HCT116 (cell line): ENCODE measurements at regions not wholly inside any gene's neighbourhood (a gene's known extent, or its start where the extent isn't known, plus 50 kb on each side); places are given as distances from the start of the nearest gene placed in this dataset.

ENCODE experiments used
- ATAC-seq: fragments of 200-7000 bp; cut with Tn5 transposase; 2 replicates; pipeline ENCODE4 v1.9.1; 2020; ENCODE audit warnings: mild to moderate bottlenecking, moderate library complexity
- BruUV-seq: library from RNA; stranded (reverse); fragments of 400-500 nt; replicated peaks from 2 replicates; lab custom pipeline; 2021; lab: Mats Ljungman, UMichigan
- CTCF ChIA-PET: fragments of 300-600 bp; sonication (Branson Sonifier 250); formaldehyde crosslinking; loops from one replicate; lab custom pipeline; 2021; ENCODE audit warnings: antibody characterized with exemption; lab: Charles Lee
- POLR2A ChIA-PET: fragments of 300-600, 350-600 bp; sonication (Branson Sonifier 250); formaldehyde crosslinking; loops from one replicate; lab custom pipeline; 2021; ENCODE audit warnings: antibody characterized with exemption; lab: Charles Lee
- RAD21 ChIA-PET, 2 experiments: fragments of 300-600 bp; sonication (Branson Sonifier 250); formaldehyde crosslinking; loops; one replicate each; lab custom pipeline; 2023; ENCODE audit warnings: low total read pairs in 2 of 2; ENCODE audit not compliant: uncharacterized antibody in 2 of 2, unreplicated experiment in 2 of 2, low non-redundant PET in 1 of 2; lab: Charles Lee
- DNase-seq: peaks from one replicate; pipeline ENCODE4 v3.0.0-alpha.2; 2010; ENCODE audit warnings: low read depth, low spot score
- H2AFZ ChIP-seq: fragments of 200-600 bp; shearing (Covaris generic), sonication (generic); 2 replicates; pipeline ENCODE4 v1.6.1; 2017; ENCODE audit warnings: low read depth, mixed run types, mixed read lengths, antibody characterized with exemption, low read length; ENCODE audit not compliant: poor library complexity, severe bottlenecking
- H3K27ac ChIP-seq: 2 replicates; pipeline ENCODE4 v1.5.1; 2012; ENCODE audit warnings: low read depth, low read length
- H3K27me3 ChIP-seq: fragments of 200-600 bp; sonication (generic); 2 replicates; pipeline ENCODE4 v1.6.1; 2016; ENCODE audit warnings: mixed run types, low read length, mixed read lengths; ENCODE audit not compliant: insufficient read depth
- H3K36me3 ChIP-seq, 2 experiments: fragments of 200-500 bp in 1 of 2; fragments of 200-600 bp in 1 of 2; sonication (Bioruptor generic) in 1 of 2; sonication (generic) in 1 of 2; 2 replicates each; pipeline versions ENCODE4 v1.5.1 to v1.6.1; 2014 to 2016; ENCODE audit warnings: low read length in 2 of 2, inconsistent platforms in 1 of 2, mixed read lengths in 1 of 2, mixed run types in 1 of 2; ENCODE audit not compliant: insufficient read depth in 2 of 2, control insufficient read depth in 1 of 2
- H3K4me1 ChIP-seq, 2 experiments: fragments of 200-600 bp in 1 of 2; sonication (generic) in 1 of 2; 2 replicates each; pipeline versions ENCODE4 v1.5.1 to v1.6.1; 2012 to 2017; ENCODE audit warnings: low read length in 2 of 2, inconsistent platforms in 1 of 2, mild to moderate bottlenecking in 1 of 2, mixed read lengths in 1 of 2, mixed run types in 1 of 2, moderate library complexity in 1 of 2; ENCODE audit not compliant: insufficient read depth in 2 of 2, control insufficient read depth in 1 of 2
- H3K4me2 ChIP-seq: fragments of 200-600 bp; sonication (generic); 2 replicates; pipeline ENCODE4 v1.6.1; 2017; ENCODE audit warnings: mixed run types, low read length, mixed read lengths
- H3K4me3 ChIP-seq, 2 experiments: fragments of 200-600 bp in 1 of 2; sonication (generic) in 1 of 2; replicated peaks in 1 of 2; 2 replicates each; pipeline ENCODE4 v1.5.1; 2011 to 2016; ENCODE audit warnings: low read length in 2 of 2, control low read depth in 1 of 2, low read depth in 1 of 2, mild to moderate bottlenecking in 1 of 2, mixed read lengths in 1 of 2, mixed run types in 1 of 2
- H3K79me2 ChIP-seq: fragments of 200-600 bp; sonication (generic); 2 replicates; pipeline ENCODE4 v1.6.1; 2017; ENCODE audit warnings: mild to moderate bottlenecking, mixed run types, low read length, moderate library complexity, mixed read lengths; ENCODE audit not compliant: insufficient read depth
- H3K9ac ChIP-seq: fragments of 200-600 bp; sonication (generic); 2 replicates; pipeline ENCODE4 v1.6.1; 2016; ENCODE audit warnings: low read length, mixed read lengths
- H3K9me2 ChIP-seq: fragments of 200-600 bp; sonication (generic), shearing (Covaris generic); 2 replicates; pipeline ENCODE4 v1.6.1; 2017; ENCODE audit warnings: mixed run types, mild to moderate bottlenecking, moderate library complexity; ENCODE audit not compliant: insufficient read depth
- H3K9me3 ChIP-seq, 2 experiments: fragments of 200-500 bp in 1 of 2; fragments of 200-600 bp in 1 of 2; sonication (Bioruptor generic) in 1 of 2; sonication (generic) in 1 of 2; 2 replicates each; pipeline ENCODE4 v1.6.1; 2014 to 2017; ENCODE audit warnings: low read length in 2 of 2, mixed read lengths in 2 of 2, inconsistent platforms in 1 of 2, low read depth in 1 of 2, mild to moderate bottlenecking in 1 of 2, mixed run types in 1 of 2, moderate library complexity in 1 of 2; ENCODE audit not compliant: control insufficient read depth in 1 of 2, insufficient read depth in 1 of 2
- H4K20me1 ChIP-seq: fragments of 200-600 bp; sonication (generic), shearing (Covaris generic); 2 replicates; pipeline ENCODE4 v1.6.1; 2017; ENCODE audit warnings: mixed run types, mild to moderate bottlenecking, moderate library complexity; ENCODE audit not compliant: insufficient read depth
- CBX3 ChIP-seq: IDR thresholded peaks from 2 replicates; pipeline ENCODE4 v1.6.1; 2012; ENCODE audit warnings: low read depth
- EGR1 ChIP-seq: IDR thresholded peaks from 2 replicates; pipeline ENCODE4 v1.6.1; 2012; ENCODE audit warnings: low read depth
- EZH2 ChIP-seq: fragments of 200-600 bp; sonication (generic); IDR thresholded peaks from 2 replicates; pipeline ENCODE4 v1.6.1; 2017; ENCODE audit warnings: antibody characterized with exemption, mixed run types
- JUND ChIP-seq: IDR thresholded peaks from 2 replicates; pipeline ENCODE4 v1.6.1; 2012
- POLR2A ChIP-seq: IDR thresholded peaks from 2 replicates; pipeline ENCODE4 v1.7.0; 2011; ENCODE audit warnings: borderline replicate concordance; ENCODE audit not compliant: insufficient read depth, insufficient read length; ENCODE audit errors: extremely low read depth
- POLR2AphosphoS5 ChIP-seq: IDR thresholded peaks from 2 replicates; pipeline ENCODE4 v1.6.1; 2011; ENCODE audit warnings: mild to moderate bottlenecking, low read depth, low read length, moderate library complexity
- RAD21 ChIP-seq: IDR thresholded peaks from 2 replicates; pipeline ENCODE4 v1.6.1; 2012; ENCODE audit warnings: low read depth, mild to moderate bottlenecking
- SIN3A ChIP-seq: IDR thresholded peaks from 2 replicates; pipeline ENCODE4 v1.6.1; 2012; ENCODE audit warnings: low read depth
- SP1 ChIP-seq: IDR thresholded peaks from 2 replicates; pipeline ENCODE4 v1.6.1; 2012; ENCODE audit warnings: low read depth
- SRF ChIP-seq: IDR thresholded peaks from 2 replicates; pipeline ENCODE4 v1.6.1; 2012; ENCODE audit warnings: low read depth
- TCF7L2 ChIP-seq: IDR thresholded peaks from 2 replicates; pipeline ENCODE4 v1.7.0; 2011; ENCODE audit warnings: borderline replicate concordance, inconsistent platforms; ENCODE audit not compliant: insufficient read depth, insufficient read length; ENCODE audit errors: extremely low read depth
- ZNF274 ChIP-seq: fragments of 200-500 bp; sonication (Bioruptor generic); IDR thresholded peaks from 2 replicates; pipeline ENCODE4 v1.6.1; 2014; ENCODE audit warnings: mild to moderate bottlenecking, low read depth, low read length, inconsistent platforms
- intact Hi-C: fragments of 100-400 bp; cut with micrococcal nuclease; formaldehyde crosslinking; loops from 2 replicates; pipeline ENCODE4 v1.10.0; 2022
- TF ChIP-seq, protein P1 (sequence below): IDR thresholded peaks from 2 replicates; pipeline ENCODE4 v1.6.1; 2011; ENCODE audit warnings: mild to moderate bottlenecking, low read length, moderate library complexity; ENCODE audit not compliant: insufficient replicate concordance; ENCODE audit errors: extremely low read depth
- TF ChIP-seq, protein P2 (sequence below): IDR thresholded peaks from 2 replicates; pipeline ENCODE4 v1.6.1; 2012; ENCODE audit warnings: low read depth
- TF ChIP-seq, protein P3 (sequence below), 3 experiments: fragments of 200-600 bp in 1 of 3; sonication (generic) in 1 of 3; IDR thresholded peaks in 2 of 3; conservative IDR thresholded peaks in 1 of 3; 2 replicates each; pipeline ENCODE4 v1.5.1; 2012 to 2017; ENCODE audit warnings: low read depth in 2 of 3, low read length in 2 of 3, antibody characterized with exemption in 1 of 3, borderline replicate concordance in 1 of 3, control low read depth in 1 of 3, mild to moderate bottlenecking in 1 of 3, mixed read lengths in 1 of 3, mixed run types in 1 of 3, moderate library complexity in 1 of 3; ENCODE audit not compliant: insufficient read depth in 1 of 3

DNA sequence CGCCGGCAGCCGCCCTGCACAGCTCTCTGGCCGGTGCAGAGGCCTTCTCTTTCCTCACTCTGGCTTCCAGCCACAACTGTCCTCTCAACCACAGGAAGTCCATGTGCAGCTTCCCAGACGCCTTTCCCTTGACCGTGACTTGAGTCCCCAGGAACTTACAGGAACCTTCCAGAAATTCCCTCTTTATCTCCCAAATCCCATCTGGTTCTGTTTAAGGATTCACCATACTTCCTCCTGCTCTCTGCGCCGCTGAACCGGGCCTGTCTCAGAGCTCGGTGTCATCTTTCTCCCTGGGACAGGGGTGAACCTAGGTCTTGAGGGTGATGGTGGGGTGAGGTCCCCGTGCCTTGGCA, 65.2 kb upstream of the ZNF469 start:
- BruUV-seq = no TSS peak
- ATAC-seq = no peak
- RAD21 ChIA-PET = no interaction called here
- Histone ChIP-seq H3K4me1 (peaks cover 11 to 21% of the 10 kb centered on the region in 2 experiments), H4K20me1 (no peaks in the 10 kb centered on the region), H3K27ac (no peak overlapping the region), H3K4me2 (no peak overlapping the region), H3K9ac (no peak overlapping the region), H3K9me3 (peaks cover 0 to 8% of the 10 kb centered on the region in 2 experiments; a peak in 1 of 4 replicates), H3K79me2 (no peaks in the 10 kb centered on the region), H2AFZ (no peak overlapping the region), H3K36me3 (no peaks in the 10 kb centered on the region), H3K27me3 (no peaks in the 10 kb centered on the region), H3K4me3 (no peak overlapping the region), H3K9me2 (no peaks in the 10 kb centered on the region)
- intact Hi-C loops = no loop called here
- DNase-seq = no peak
- POLR2A ChIA-PET = no interaction called here
- CTCF ChIA-PET = no interaction called here
- TF ChIP-seq SIN3A (no peak), RAD21 (no peak), SRF (no peak), POLR2A (no peak), CBX3 (no peak), EGR1 (no peak), EZH2 (no peak), POLR2AphosphoS5 (no peak), JUND (no peak), TCF7L2 (no peak), SP1 (no peak), ZNF274 (no peak)
- TF ChIP-seq, protein P1, sequence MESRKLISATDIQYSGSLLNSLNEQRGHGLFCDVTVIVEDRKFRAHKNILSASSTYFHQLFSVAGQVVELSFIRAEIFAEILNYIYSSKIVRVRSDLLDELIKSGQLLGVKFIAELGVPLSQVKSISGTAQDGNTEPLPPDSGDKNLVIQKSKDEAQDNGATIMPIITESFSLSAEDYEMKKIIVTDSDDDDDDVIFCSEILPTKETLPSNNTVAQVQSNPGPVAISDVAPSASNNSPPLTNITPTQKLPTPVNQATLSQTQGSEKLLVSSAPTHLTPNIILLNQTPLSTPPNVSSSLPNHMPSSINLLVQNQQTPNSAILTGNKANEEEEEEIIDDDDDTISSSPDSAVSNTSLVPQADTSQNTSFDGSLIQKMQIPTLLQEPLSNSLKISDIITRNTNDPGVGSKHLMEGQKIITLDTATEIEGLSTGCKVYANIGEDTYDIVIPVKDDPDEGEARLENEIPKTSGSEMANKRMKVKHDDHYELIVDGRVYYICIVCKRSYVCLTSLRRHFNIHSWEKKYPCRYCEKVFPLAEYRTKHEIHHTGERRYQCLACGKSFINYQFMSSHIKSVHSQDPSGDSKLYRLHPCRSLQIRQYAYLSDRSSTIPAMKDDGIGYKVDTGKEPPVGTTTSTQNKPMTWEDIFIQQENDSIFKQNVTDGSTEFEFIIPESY = no peak
- TF ChIP-seq, protein P2, sequence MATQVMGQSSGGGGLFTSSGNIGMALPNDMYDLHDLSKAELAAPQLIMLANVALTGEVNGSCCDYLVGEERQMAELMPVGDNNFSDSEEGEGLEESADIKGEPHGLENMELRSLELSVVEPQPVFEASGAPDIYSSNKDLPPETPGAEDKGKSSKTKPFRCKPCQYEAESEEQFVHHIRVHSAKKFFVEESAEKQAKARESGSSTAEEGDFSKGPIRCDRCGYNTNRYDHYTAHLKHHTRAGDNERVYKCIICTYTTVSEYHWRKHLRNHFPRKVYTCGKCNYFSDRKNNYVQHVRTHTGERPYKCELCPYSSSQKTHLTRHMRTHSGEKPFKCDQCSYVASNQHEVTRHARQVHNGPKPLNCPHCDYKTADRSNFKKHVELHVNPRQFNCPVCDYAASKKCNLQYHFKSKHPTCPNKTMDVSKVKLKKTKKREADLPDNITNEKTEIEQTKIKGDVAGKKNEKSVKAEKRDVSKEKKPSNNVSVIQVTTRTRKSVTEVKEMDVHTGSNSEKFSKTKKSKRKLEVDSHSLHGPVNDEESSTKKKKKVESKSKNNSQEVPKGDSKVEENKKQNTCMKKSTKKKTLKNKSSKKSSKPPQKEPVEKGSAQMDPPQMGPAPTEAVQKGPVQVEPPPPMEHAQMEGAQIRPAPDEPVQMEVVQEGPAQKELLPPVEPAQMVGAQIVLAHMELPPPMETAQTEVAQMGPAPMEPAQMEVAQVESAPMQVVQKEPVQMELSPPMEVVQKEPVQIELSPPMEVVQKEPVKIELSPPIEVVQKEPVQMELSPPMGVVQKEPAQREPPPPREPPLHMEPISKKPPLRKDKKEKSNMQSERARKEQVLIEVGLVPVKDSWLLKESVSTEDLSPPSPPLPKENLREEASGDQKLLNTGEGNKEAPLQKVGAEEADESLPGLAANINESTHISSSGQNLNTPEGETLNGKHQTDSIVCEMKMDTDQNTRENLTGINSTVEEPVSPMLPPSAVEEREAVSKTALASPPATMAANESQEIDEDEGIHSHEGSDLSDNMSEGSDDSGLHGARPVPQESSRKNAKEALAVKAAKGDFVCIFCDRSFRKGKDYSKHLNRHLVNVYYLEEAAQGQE = no peak
- TF ChIP-seq, protein P3, sequence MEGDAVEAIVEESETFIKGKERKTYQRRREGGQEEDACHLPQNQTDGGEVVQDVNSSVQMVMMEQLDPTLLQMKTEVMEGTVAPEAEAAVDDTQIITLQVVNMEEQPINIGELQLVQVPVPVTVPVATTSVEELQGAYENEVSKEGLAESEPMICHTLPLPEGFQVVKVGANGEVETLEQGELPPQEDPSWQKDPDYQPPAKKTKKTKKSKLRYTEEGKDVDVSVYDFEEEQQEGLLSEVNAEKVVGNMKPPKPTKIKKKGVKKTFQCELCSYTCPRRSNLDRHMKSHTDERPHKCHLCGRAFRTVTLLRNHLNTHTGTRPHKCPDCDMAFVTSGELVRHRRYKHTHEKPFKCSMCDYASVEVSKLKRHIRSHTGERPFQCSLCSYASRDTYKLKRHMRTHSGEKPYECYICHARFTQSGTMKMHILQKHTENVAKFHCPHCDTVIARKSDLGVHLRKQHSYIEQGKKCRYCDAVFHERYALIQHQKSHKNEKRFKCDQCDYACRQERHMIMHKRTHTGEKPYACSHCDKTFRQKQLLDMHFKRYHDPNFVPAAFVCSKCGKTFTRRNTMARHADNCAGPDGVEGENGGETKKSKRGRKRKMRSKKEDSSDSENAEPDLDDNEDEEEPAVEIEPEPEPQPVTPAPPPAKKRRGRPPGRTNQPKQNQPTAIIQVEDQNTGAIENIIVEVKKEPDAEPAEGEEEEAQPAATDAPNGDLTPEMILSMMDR (IDR thresholded peaks at IDR 0.05 in 2 of 3, conservative IDR thresholded peaks at IDR 0.05 in 1 of 3; ENCODE audit: borderline replicate concordance in 1 of 3, insufficient read depth in 1 of 3, low read depth in 2 of 3, low read length in 2 of 3) = no peak
